CD14-positive monocyte (primary cell): ENCODE measurements at regions not wholly inside any gene's neighbourhood (a gene's known extent, or its start where the extent isn't known, plus 50 kb on each side); places are given as distances from the start of the nearest gene placed in this dataset.

ENCODE experiments used
- DNase-seq, 3 donors: peaks; one replicate each; pipeline ENCODE4 v3.0.0-alpha.2; 2011 to 2022
- H2AFZ ChIP-seq: 2 replicates; pipeline ENCODE4 v1.6.0; 2012; ENCODE audit warnings: mild to moderate bottlenecking, low read depth, low read length, inconsistent platforms; ENCODE audit not compliant: insufficient read depth, poor library complexity, severe bottlenecking
- H3K27ac ChIP-seq, 2 donors: 1 replicate in 1 of 2; 2 replicates in 1 of 2; pipeline ENCODE4 v1.5.1; 2012 to 2013; ENCODE audit warnings: low read length in 2 of 2, control low read depth in 1 of 2, inconsistent platforms in 1 of 2, low read depth in 1 of 2, mild to moderate bottlenecking in 1 of 2
- H3K27me3 ChIP-seq, 2 donors: one replicate each; pipeline versions ENCODE4 v1.6.0 to v1.6.1; 2011 to 2013; ENCODE audit warnings: low read length in 2 of 2; ENCODE audit not compliant: control insufficient read depth in 2 of 2, insufficient read depth in 2 of 2
- H3K36me3 ChIP-seq, 2 donors: replicated peaks in 1 of 2; 1 replicate in 1 of 2; 2 replicates in 1 of 2; pipeline versions ENCODE4 v1.5.1 to v1.6.1; 2012 to 2013; ENCODE audit warnings: low read length in 2 of 2, control low read depth in 1 of 2, inconsistent platforms in 1 of 2, mild to moderate bottlenecking in 1 of 2; ENCODE audit not compliant: insufficient read depth in 2 of 2, control insufficient read depth in 1 of 2
- H3K4me1 ChIP-seq, 2 donors: 1 replicate in 1 of 2; 2 replicates in 1 of 2; pipeline versions ENCODE4 v1.5.1 to v1.6.1; 2012 to 2013; ENCODE audit warnings: low read length in 2 of 2, control low read depth in 1 of 2, inconsistent platforms in 1 of 2, mild to moderate bottlenecking in 1 of 2, moderate library complexity in 1 of 2; ENCODE audit not compliant: insufficient read depth in 2 of 2, control insufficient read depth in 1 of 2
- H3K4me2 ChIP-seq: replicated peaks from 2 replicates; pipeline ENCODE3; 2012; ENCODE audit warnings: low read length, moderate library complexity, mild to moderate bottlenecking; ENCODE audit not compliant: poor library complexity, severe bottlenecking; ENCODE audit errors: extremely low read depth
- H3K4me3 ChIP-seq, 3 experiments: fragments of 200-600 bp in 1 of 3; sonication (generic) in 1 of 3; replicated peaks in 1 of 3; 1 replicate in 2 of 3; 2 replicates in 1 of 3; pipeline ENCODE4 v1.5.1; 2011 to 2013; ENCODE audit warnings: low read length in 3 of 3, mild to moderate bottlenecking in 3 of 3, control low read depth in 2 of 3, low read depth in 2 of 3, inconsistent platforms in 1 of 3, moderate library complexity in 1 of 3
- H3K79me2 ChIP-seq: 2 replicates; pipeline ENCODE4 v1.6.0; 2012; ENCODE audit warnings: mild to moderate bottlenecking, control low read depth, inconsistent platforms, low read length, moderate library complexity; ENCODE audit not compliant: insufficient read depth
- H3K9ac ChIP-seq: 2 replicates; pipeline ENCODE4 v1.6.0; 2017; ENCODE audit warnings: low read length, mild to moderate bottlenecking; ENCODE audit not compliant: insufficient read depth, poor library complexity, severe bottlenecking
- H3K9me3 ChIP-seq, 2 donors: replicated peaks in 1 of 2; 1 replicate in 1 of 2; 2 replicates in 1 of 2; pipeline versions ENCODE4 v1.5.1 to v1.6.1; 2012 to 2013; ENCODE audit warnings: low read length in 2 of 2, control low read depth in 1 of 2; ENCODE audit not compliant: control insufficient read depth in 1 of 2, insufficient read depth in 1 of 2
- H4K20me1 ChIP-seq: 2 replicates; pipeline ENCODE4 v1.6.0; 2012; ENCODE audit warnings: mild to moderate bottlenecking, low read length, control low read depth, moderate library complexity; ENCODE audit not compliant: insufficient read depth
- H3K27ac Mint-ChIP-seq, 7 donors: one replicate each; pipeline ENCODE4 v1.8.0; 2020; ENCODE audit warnings: mild to moderate bottlenecking in 7 of 7, mixed read lengths in 7 of 7, moderate library complexity in 6 of 7, inconsistent platforms in 2 of 7
- H3K27me3 Mint-ChIP-seq, 3 donors: one replicate each; pipeline ENCODE4 v1.8.0; 2021 to 2022; ENCODE audit warnings: low read depth in 3 of 3, mild to moderate bottlenecking in 3 of 3, mixed read lengths in 3 of 3, moderate library complexity in 3 of 3, inconsistent platforms in 1 of 3
- H3K36me3 Mint-ChIP-seq, 2 donors: one replicate each; pipeline ENCODE4 v1.8.0; 2020; ENCODE audit warnings: mixed read lengths in 2 of 2, inconsistent platforms in 1 of 2, mild to moderate bottlenecking in 1 of 2
- H3K4me1 Mint-ChIP-seq: one replicate; pipeline ENCODE4 v1.8.0; 2020; ENCODE audit warnings: mild to moderate bottlenecking, mixed read lengths
- H3K4me3 Mint-ChIP-seq, 2 donors: one replicate each; pipeline ENCODE4 v1.8.0; 2020; ENCODE audit warnings: mild to moderate bottlenecking in 2 of 2, mixed read lengths in 2 of 2, moderate library complexity in 1 of 2
- H3K9me3 Mint-ChIP-seq, 7 donors: one replicate each; pipeline ENCODE4 v1.8.0; 2020 to 2022; ENCODE audit warnings: mixed read lengths in 7 of 7, mild to moderate bottlenecking in 6 of 7, moderate library complexity in 6 of 7, inconsistent platforms in 2 of 7
- CTCF ChIP-seq: fragments of 200-600 bp; IDR thresholded peaks from one replicate; pipeline ENCODE4 v1.8.0; 2022; ENCODE audit warnings: antibody characterized with exemption, mild to moderate bottlenecking
- WGBS: methylation state at CpG from one replicate; pipeline ENCODE4 v1.1.5; 2013; ENCODE audit warnings: missing lambda C conversion rate; ENCODE audit not compliant: insufficient coverage; 5-methylcytosine and 5-hydroxymethylcytosine counted together
- intact Hi-C, 2 donors: fragments of 100-400 bp; cut with micrococcal nuclease; formaldehyde crosslinking; loops; one replicate each; pipeline versions ENCODE4 v1.15.0 to v1.15.1; 2023

- Mint-ChIP-seq H3K36me3 (no peaks in the 10 kb centered on the region), H3K9me3 (peaks cover 0 to 2% (median 0%) of the 10 kb centered on the region in 7 donors), H3K4me1 (no peaks in the 10 kb centered on the region), H3K4me3 (no peak overlapping the region), H3K27me3 (peaks cover 0 to 4% (median 3%) of the 10 kb centered on the region in 3 donors), H3K27ac (no peak overlapping the region)
- Histone ChIP-seq H3K9me3 (no peaks in the 10 kb centered on the region), H2AFZ (no peak overlapping the region), H3K27me3 (no peaks in the 10 kb centered on the region), H3K4me1 (no peaks in the 10 kb centered on the region), H3K4me2 (no peak overlapping the region), H3K79me2 (no peaks in the 10 kb centered on the region), H3K36me3 (no peaks in the 10 kb centered on the region), H3K9ac (no peak overlapping the region), H4K20me1 (no peaks in the 10 kb centered on the region), H3K4me3 (no peak overlapping the region), H3K27ac (no peak overlapping the region)
- intact Hi-C loops: no loop called here
- TF ChIP-seq CTCF: no peak
- DNase-seq: no peak
- WGBS: no CpG with 5 or more reads among the region's 2 CpGs
Measured at GRCh38 chr20:7144464-7144863, 377.0 kb downstream of the BMP2 start.

GRCh38 chr20:7146552-7147219, 379.2 kb downstream of the BMP2 start:
- H3K9me3 Mint-ChIP-seq: peaks cover 0 to 2% (median 0%) of the 10 kb centered on the region in 7 donors
- Histone ChIP-seq H3K4me1 (no peaks in the 10 kb centered on the region), H3K79me2 (no peaks in the 10 kb centered on the region), H3K9ac (no peak overlapping the region), H3K36me3 (no peaks in the 10 kb centered on the region), H3K9me3 (no peaks in the 10 kb centered on the region), H3K4me2 (no peak overlapping the region), H3K4me3 (no peak overlapping the region), H3K27me3 (no peaks in the 10 kb centered on the region), H4K20me1 (no peaks in the 10 kb centered on the region), H2AFZ (no peak overlapping the region), H3K27ac (no peak overlapping the region)
- intact Hi-C loops: no loop called here
- no peak for TF ChIP-seq CTCF
- no peak for DNase-seq
- H3K4me3 Mint-ChIP-seq: no peak overlapping the region
- H3K36me3 Mint-ChIP-seq: no peaks in the 10 kb centered on the region
- no peak overlapping the region for H3K27ac Mint-ChIP-seq
- no peaks in the 10 kb centered on the region for H3K4me1 Mint-ChIP-seq
- 87% methylated on average over 9 of the region's 10 CpGs for WGBS
- peaks cover 0 to 4% (median 3%) of the 10 kb centered on the region in 3 donors for H3K27me3 Mint-ChIP-seq
